Loucy (cell line): ENCODE measurements at regions not wholly inside any gene's neighbourhood (a gene's known extent, or its start where the extent isn't known, plus 50 kb on each side); places are given as distances from the start of the nearest gene placed in this dataset.

ENCODE experiments used
- H2AFZ ChIP-seq: fragments of 200-600 bp; sonication (generic); 2 replicates; pipeline ENCODE4 v1.6.0; 2016; ENCODE audit warnings: antibody characterized with exemption, mild to moderate bottlenecking, low read length, moderate library complexity
- H3F3A ChIP-seq: fragments of 200-600 bp; 2 replicates; pipeline ENCODE4 v1.6.0; 2016; ENCODE audit warnings: antibody characterized with exemption, low read depth, mild to moderate bottlenecking
- H3K27me3 ChIP-seq: fragments of 200-600 bp; sonication (generic); 2 replicates; pipeline ENCODE4 v1.6.1; 2014; ENCODE audit warnings: low read length, mild to moderate bottlenecking; ENCODE audit not compliant: insufficient read depth, poor library complexity, severe bottlenecking
- H3K36me3 ChIP-seq: fragments of 200-600 bp; sonication (generic); 2 replicates; pipeline ENCODE4 v1.6.1; 2016; ENCODE audit warnings: low read length; ENCODE audit not compliant: insufficient read depth
- H3K4me1 ChIP-seq: fragments of 200-600 bp; sonication (generic); 2 replicates; pipeline ENCODE4 v1.5.1; 2014; ENCODE audit warnings: low read length, mild to moderate bottlenecking; ENCODE audit not compliant: insufficient read depth, poor library complexity, severe bottlenecking
- H3K4me2 ChIP-seq: fragments of 200-600 bp; sonication (generic); 2 replicates; pipeline ENCODE4 v1.6.0; 2014; ENCODE audit warnings: antibody characterized with exemption, low read length, low read depth, mild to moderate bottlenecking; ENCODE audit not compliant: poor library complexity, severe bottlenecking
- H3K4me3 ChIP-seq: fragments of 200-600 bp; sonication (generic); 2 replicates; pipeline ENCODE4 v1.5.1; 2014; ENCODE audit warnings: low read length, mild to moderate bottlenecking, mixed read lengths; ENCODE audit not compliant: poor library complexity, severe bottlenecking
- H3K79me2 ChIP-seq: fragments of 200-600 bp; sonication (generic); 2 replicates; pipeline ENCODE4 v1.6.1; 2014; ENCODE audit warnings: low read length; ENCODE audit not compliant: insufficient read depth
- H3K9ac ChIP-seq: fragments of 200-600 bp; sonication (generic); 2 replicates; pipeline ENCODE4 v1.6.0; 2014; ENCODE audit warnings: mild to moderate bottlenecking, low read depth, low read length, moderate library complexity; ENCODE audit not compliant: poor library complexity, severe bottlenecking
- H3K9me2 ChIP-seq: fragments of 200-600 bp; sonication (generic); replicated peaks from 2 replicates; pipeline ENCODE4 v1.6.1; 2016; ENCODE audit warnings: low read depth, low read length, mixed read lengths
- H3K9me3 ChIP-seq: fragments of 200-600 bp; sonication (generic); 2 replicates; pipeline ENCODE4 v1.6.1; 2014; ENCODE audit warnings: mild to moderate bottlenecking, antibody characterized with exemption, low read length, low read depth; ENCODE audit not compliant: insufficient read depth
- H4K20me1 ChIP-seq: fragments of 200-600 bp; sonication (generic); 2 replicates; pipeline ENCODE4 v1.6.0; 2014; ENCODE audit warnings: antibody characterized with exemption, low read length, mild to moderate bottlenecking; ENCODE audit not compliant: insufficient read depth, poor library complexity, severe bottlenecking
- EZH2phosphoT487 ChIP-seq: fragments of 200-600 bp; IDR thresholded peaks from 2 replicates; pipeline ENCODE4 v1.6.1; 2018; ENCODE audit warnings: antibody characterized with exemption, mild to moderate bottlenecking, moderate library complexity, borderline replicate concordance
- TF ChIP-seq, protein P1 (sequence below): fragments of 200-600 bp; sonication (generic); conservative IDR thresholded peaks from 2 replicates; pipeline ENCODE4 v1.5.1; 2014; ENCODE audit warnings: mild to moderate bottlenecking, antibody characterized with exemption, low read length

DNA sequence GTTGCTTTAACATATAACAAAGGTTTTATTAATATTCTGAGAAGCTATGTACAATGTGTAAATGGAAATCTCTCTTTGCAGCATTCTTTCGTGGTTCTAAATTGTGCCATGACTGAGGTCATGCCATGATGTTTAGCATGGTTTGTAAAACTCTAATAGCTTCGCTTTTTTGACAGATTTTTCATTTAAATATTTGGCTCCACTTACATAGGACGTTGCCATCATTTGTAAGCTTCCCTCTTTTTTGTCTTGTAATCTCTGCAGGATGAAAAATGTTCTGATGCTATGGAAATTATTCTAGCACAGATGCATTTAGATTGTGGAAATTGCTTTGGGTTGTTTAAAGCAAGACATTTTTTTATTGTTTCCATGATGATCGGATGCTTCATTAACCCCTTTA lies 1054.8 kb downstream of the MAT2B start:
- no peak for TF ChIP-seq EZH2phosphoT487
- TF ChIP-seq, protein P1, sequence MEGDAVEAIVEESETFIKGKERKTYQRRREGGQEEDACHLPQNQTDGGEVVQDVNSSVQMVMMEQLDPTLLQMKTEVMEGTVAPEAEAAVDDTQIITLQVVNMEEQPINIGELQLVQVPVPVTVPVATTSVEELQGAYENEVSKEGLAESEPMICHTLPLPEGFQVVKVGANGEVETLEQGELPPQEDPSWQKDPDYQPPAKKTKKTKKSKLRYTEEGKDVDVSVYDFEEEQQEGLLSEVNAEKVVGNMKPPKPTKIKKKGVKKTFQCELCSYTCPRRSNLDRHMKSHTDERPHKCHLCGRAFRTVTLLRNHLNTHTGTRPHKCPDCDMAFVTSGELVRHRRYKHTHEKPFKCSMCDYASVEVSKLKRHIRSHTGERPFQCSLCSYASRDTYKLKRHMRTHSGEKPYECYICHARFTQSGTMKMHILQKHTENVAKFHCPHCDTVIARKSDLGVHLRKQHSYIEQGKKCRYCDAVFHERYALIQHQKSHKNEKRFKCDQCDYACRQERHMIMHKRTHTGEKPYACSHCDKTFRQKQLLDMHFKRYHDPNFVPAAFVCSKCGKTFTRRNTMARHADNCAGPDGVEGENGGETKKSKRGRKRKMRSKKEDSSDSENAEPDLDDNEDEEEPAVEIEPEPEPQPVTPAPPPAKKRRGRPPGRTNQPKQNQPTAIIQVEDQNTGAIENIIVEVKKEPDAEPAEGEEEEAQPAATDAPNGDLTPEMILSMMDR: no peak
- Histone ChIP-seq H3K9ac (no peak overlapping the region), H3K79me2 (no peaks in the 10 kb centered on the region)

DNA sequence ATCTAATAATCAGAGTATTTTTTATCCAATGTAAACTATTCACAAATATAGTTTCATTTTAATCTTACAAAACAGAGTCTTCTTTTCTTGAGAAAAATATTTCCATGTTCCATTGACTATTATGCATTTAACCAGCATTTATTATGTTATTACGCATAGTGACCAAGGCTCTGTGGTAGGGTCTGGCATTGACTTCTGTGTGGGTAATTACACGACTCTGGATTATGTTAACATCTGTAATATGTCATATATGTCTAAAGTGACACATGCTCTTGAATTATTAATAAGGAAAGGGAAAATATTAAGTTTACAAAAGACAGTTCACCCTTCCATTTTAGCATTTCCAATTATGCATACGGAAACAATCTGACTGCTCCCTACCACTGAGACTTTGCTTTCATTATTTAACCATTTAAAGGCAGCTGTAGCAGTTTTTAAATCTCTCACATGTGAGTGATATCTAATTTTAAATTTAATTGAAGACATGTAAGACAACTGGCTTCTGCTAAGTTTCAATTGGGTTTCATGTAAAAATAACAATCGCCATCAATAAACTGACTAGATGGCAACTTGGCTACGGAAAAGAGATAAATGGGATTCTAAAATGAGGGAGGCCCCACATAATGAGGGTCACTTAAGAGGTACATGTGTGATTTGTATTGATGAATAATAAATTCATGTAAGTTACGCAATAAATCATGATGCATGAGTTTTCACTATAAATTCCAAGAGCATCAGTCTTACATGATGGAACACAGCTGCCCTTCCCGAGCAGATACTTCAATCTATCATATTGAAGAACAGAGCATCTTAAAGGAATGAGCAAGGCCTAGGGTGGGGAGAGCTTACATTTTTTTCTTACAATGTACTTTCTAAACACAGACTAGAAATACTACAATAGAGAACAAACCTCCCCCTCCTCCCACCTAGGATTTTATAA lies 1056.8 kb downstream of the MAT2B start:
- no peak for TF ChIP-seq EZH2phosphoT487
- TF ChIP-seq, protein P1: no peak
- Histone ChIP-seq H2AFZ (no peak overlapping the region), H3K79me2 (no peaks in the 10 kb centered on the region), H3F3A (no peaks in the 10 kb centered on the region), H3K4me2 (no peak overlapping the region), H3K36me3 (no peaks in the 10 kb centered on the region), H3K9me3 (no peaks in the 10 kb centered on the region), H3K9me2 (no peaks in the 10 kb centered on the region), H4K20me1 (no peaks in the 10 kb centered on the region), H3K4me1 (no peaks in the 10 kb centered on the region), H3K27me3 (no peaks in the 10 kb centered on the region), H3K4me3 (no peak overlapping the region), H3K9ac (no peak overlapping the region)

More for the DNA sequence above, 1054.8 kb downstream of the MAT2B start:
- no peak overlapping the region for H3K4me3 ChIP-seq
- no peak overlapping the region for H2AFZ ChIP-seq
- H3K9me2 ChIP-seq: no peaks in the 10 kb centered on the region
- no peaks in the 10 kb centered on the region for H3K4me1 ChIP-seq
- H3K9me3 ChIP-seq: no peaks in the 10 kb centered on the region
- no peaks in the 10 kb centered on the region for H4K20me1 ChIP-seq
- no peaks in the 10 kb centered on the region for H3K36me3 ChIP-seq
- H3F3A ChIP-seq: no peaks in the 10 kb centered on the region
- H3K4me2 ChIP-seq: no peak overlapping the region
- no peaks in the 10 kb centered on the region for H3K27me3 ChIP-seq

DNA sequence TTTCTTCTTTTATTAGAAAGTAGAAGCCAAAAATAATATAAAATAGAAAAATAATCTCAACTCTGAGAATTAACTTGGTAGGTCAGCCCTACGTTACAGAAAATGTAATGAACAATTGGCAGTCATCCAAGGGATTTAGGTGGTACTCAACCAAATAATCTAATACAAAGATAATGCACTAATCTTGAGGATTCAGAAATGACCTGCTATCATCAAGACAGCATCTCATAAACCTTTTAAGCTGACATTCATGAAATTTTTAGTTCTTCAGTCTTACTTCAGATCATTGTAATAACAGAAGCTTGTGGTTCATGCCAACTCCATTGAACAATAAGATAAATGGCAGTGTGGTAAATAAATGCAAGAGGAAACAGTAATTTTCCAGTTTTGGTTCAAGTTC lies 1058.0 kb downstream of the MAT2B start:
- H3K27me3 ChIP-seq: no peaks in the 10 kb centered on the region
- H3K4me2 ChIP-seq: no peak overlapping the region
- H3F3A ChIP-seq: no peaks in the 10 kb centered on the region
- no peaks in the 10 kb centered on the region for H4K20me1 ChIP-seq
- no peaks in the 10 kb centered on the region for H3K9me2 ChIP-seq
- no peak overlapping the region for H2AFZ ChIP-seq
- TF ChIP-seq EZH2phosphoT487: no peak
- TF ChIP-seq, protein P1: no peak
- no peaks in the 10 kb centered on the region for H3K79me2 ChIP-seq
- H3K4me1 ChIP-seq: no peaks in the 10 kb centered on the region
- no peaks in the 10 kb centered on the region for H3K9me3 ChIP-seq
- no peak overlapping the region for H3K9ac ChIP-seq
- H3K4me3 ChIP-seq: no peak overlapping the region
- no peaks in the 10 kb centered on the region for H3K36me3 ChIP-seq
